CD4-positive, alpha-beta T cell treated with Interleukin-10 for 1 hour (primary cell): ENCODE measurements at regions not wholly inside any gene's neighbourhood (a gene's known extent, or its start where the extent isn't known, plus 50 kb on each side); places are given as distances from the start of the nearest gene placed in this dataset.
"Not testable (repeated sequence)": the region's sequence is repeated elsewhere in the genome, so short reads cannot be mapped to it uniquely, and the experiment has no call there.

Experiments used
- DNase-seq: peaks from one replicate; pipeline ENCODE4 v3.0.0-alpha.2; 2020

- no peak for DNase-seq
Observed at GRCh38 chr3:104347291-104347690, 1019.4 kb upstream of the ALCAM start.

GRCh38 chr3:104349836-104350235, 1016.9 kb upstream of the ALCAM start:
- DNase-seq, result no peak

GRCh38 chr3:104353951-104354350, 1012.8 kb upstream of the ALCAM start:
- no peak for DNase-seq

- DNase-seq, result no peak
Observed at GRCh38 chr3:104359546-104359945, 1007.2 kb upstream of the ALCAM start.

GRCh38 chr3:104360038-104360437, 1006.7 kb upstream of the ALCAM start:
- DNase-seq, result no peak

- not testable (repeated sequence) for DNase-seq
Observed at GRCh38 chr3:104361748-104362147, 1005.0 kb upstream of the ALCAM start.

- DNase-seq, result no peak
Observed at GRCh38 chr3:104362319-104362718, 1004.4 kb upstream of the ALCAM start.

- no peak for DNase-seq
Observed at GRCh38 chr3:104367000-104367399, 999.7 kb upstream of the ALCAM start.

GRCh38 chr3:104368760-104369159, 997.9 kb upstream of the ALCAM start:
- DNase-seq, result no peak

GRCh38 chr3:104385421-104385820, 981.3 kb upstream of the ALCAM start:
- DNase-seq, result no peak

- no peak for DNase-seq
Observed at GRCh38 chr3:104388619-104389018, 978.1 kb upstream of the ALCAM start.

GRCh38 chr3:104392327-104392726, 974.4 kb upstream of the ALCAM start:
- DNase-seq, result no peak

- no peak for DNase-seq
Observed at GRCh38 chr3:104396974-104397669, 969.6 kb upstream of the ALCAM start.

GRCh38 chr3:104397713-104398112, 969.0 kb upstream of the ALCAM start:
- no peak for DNase-seq

GRCh38 chr3:104402902-104403301, 963.8 kb upstream of the ALCAM start:
- no peak for DNase-seq

GRCh38 chr3:104411757-104412156, 955.0 kb upstream of the ALCAM start:
- no peak for DNase-seq

GRCh38 chr3:104412608-104413580, 953.8 kb upstream of the ALCAM start:
- no peak for DNase-seq

- DNase-seq, result no peak
Observed at GRCh38 chr3:104428337-104428925, 938.3 kb upstream of the ALCAM start.

GRCh38 chr3:104429727-104430126, 937.0 kb upstream of the ALCAM start:
- DNase-seq, result no peak

GRCh38 chr3:104436506-104436905, 930.2 kb upstream of the ALCAM start:
- DNase-seq, result no peak

- no peak for DNase-seq
Observed at GRCh38 chr3:104437131-104437750, 929.5 kb upstream of the ALCAM start.

- DNase-seq, result no peak
Observed at GRCh38 chr3:104437891-104438290, 928.8 kb upstream of the ALCAM start.

- no peak for DNase-seq
Observed at GRCh38 chr3:104438706-104439105, 928.0 kb upstream of the ALCAM start.
